ENCODE measurements at regions not wholly inside any gene's neighbourhood (a gene's known extent, or its start where the extent isn't known, plus 50 kb on each side); places are given as distances from the start of the nearest gene placed in this dataset.

DNA sequence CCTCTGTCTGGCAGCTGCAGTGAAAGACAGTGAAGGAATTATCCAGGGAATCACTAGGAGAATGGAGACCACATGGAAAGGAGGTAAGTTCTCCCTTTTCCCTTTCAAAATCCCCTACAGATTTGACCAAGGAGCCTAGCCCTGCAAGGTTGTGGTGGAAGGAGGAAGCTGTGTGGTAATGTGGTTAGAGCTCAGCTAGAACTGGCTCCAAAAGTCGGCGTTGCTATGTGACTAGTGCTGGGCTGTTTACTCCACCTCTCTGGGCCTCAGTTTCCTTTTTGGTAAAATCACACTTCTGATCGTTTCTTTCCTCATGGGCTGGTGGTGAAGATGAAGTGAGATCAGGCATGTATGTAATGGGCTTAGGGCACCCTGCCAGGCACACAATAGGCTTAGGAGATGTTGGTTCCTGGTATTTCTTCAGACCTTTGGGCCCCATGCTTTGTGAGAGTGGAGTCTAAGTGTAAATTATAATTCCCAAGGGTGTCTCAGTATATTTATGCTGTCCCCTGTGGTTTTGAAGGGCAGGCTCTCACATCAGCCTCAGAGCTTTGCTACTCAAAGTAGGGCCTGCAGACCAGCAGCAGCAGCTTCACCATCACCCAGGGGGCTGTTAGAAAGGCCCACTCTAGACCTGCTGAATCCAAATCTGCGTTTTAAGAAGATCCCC is 183.7 kb upstream of the BCOR start:
- no peak overlapping the region for H3K27ac ChIP-seq (ENCODE audit: low read depth, low read length, severe bottlenecking)
- H3K4me1 ChIP-seq (ENCODE audit: control insufficient read depth, insufficient read depth, low read length, poor library complexity, severe bottlenecking): peaks cover 4% of the 10 kb centered on the region
- no CpG with 5 or more reads among the region's 4 CpGs for WGBS, 2 experiments (ENCODE audit: insufficient coverage in 2 of 2)
- H3K4me3 ChIP-seq (ENCODE audit: extremely low read depth, insufficient read depth, low read length, poor library complexity, severe bottlenecking): no peak overlapping the region
- H3K36me3 ChIP-seq (ENCODE audit: control insufficient read depth, insufficient read depth, low read length): no peaks in the 10 kb centered on the region
- peaks cover 4% of the 10 kb centered on the region for H3K9me3 ChIP-seq (ENCODE audit: control insufficient read depth, low read length)

DNA sequence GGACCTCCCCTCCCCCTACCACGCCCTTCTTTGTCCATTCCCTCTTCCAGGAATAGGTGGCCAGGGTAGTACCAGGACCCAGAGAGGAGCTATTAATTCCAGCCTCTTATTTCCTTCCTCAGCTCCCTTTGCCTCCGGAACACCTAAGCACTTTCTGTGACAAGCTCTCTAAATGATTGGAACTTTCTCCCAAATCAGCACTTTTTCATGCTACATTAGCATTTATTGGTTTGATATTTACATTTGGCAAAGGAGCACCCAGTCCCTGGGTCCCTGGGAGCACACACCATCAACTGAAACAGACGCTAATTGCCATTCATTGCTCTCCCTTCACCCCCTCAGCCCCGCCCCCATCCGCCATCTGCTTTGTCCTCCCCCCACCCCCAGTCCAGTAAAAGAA is 182.0 kb upstream of the BCOR start:
- 100% methylated on average over 1 of the region's 5 CpGs; no CpG with 5 or more reads in 1 of the 2 experiments for WGBS, 2 experiments (ENCODE audit: insufficient coverage in 2 of 2)
- Histone ChIP-seq H3K4me1 (ENCODE audit: control insufficient read depth, insufficient read depth, low read length, poor library complexity, severe bottlenecking) (peaks cover 4% of the 10 kb centered on the region), H3K9me3 (ENCODE audit: control insufficient read depth, low read length) (no peaks in the 10 kb centered on the region), H3K36me3 (ENCODE audit: control insufficient read depth, insufficient read depth, low read length) (no peaks in the 10 kb centered on the region), H3K27ac (ENCODE audit: low read depth, low read length, severe bottlenecking) (no peak overlapping the region), H3K4me3 (ENCODE audit: extremely low read depth, insufficient read depth, low read length, poor library complexity, severe bottlenecking) (no peak overlapping the region)

DNA sequence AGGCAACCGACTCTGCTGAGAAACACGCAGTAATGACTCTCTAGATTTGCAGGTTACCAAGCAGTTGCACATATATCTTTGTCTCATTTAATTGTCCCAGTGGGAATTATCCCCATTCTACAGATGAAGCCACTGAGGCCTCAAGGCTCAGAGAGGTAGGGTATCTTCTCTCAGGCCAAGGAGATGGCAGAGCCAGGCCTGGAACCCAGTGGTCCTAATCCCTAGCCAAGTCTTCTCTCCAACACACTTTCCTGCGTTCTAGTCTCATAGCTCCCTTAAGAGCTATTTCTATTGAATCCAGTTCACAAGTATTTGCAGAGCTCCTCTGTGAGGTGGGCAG is 181.3 kb upstream of the BCOR start:
- no peaks in the 10 kb centered on the region for H3K36me3 ChIP-seq (ENCODE audit: control insufficient read depth, insufficient read depth, low read length)
- no peaks in the 10 kb centered on the region for H3K9me3 ChIP-seq (ENCODE audit: control insufficient read depth, low read length)
- H3K27ac ChIP-seq (ENCODE audit: low read depth, low read length, severe bottlenecking): no peak overlapping the region
- WGBS, 2 experiments (ENCODE audit: insufficient coverage in 2 of 2): no CpG with 5 or more reads among the region's 3 CpGs
- H3K4me1 ChIP-seq (ENCODE audit: control insufficient read depth, insufficient read depth, low read length, poor library complexity, severe bottlenecking): peaks cover 4% of the 10 kb centered on the region
- H3K4me3 ChIP-seq (ENCODE audit: extremely low read depth, insufficient read depth, low read length, poor library complexity, severe bottlenecking): no peak overlapping the region

DNA sequence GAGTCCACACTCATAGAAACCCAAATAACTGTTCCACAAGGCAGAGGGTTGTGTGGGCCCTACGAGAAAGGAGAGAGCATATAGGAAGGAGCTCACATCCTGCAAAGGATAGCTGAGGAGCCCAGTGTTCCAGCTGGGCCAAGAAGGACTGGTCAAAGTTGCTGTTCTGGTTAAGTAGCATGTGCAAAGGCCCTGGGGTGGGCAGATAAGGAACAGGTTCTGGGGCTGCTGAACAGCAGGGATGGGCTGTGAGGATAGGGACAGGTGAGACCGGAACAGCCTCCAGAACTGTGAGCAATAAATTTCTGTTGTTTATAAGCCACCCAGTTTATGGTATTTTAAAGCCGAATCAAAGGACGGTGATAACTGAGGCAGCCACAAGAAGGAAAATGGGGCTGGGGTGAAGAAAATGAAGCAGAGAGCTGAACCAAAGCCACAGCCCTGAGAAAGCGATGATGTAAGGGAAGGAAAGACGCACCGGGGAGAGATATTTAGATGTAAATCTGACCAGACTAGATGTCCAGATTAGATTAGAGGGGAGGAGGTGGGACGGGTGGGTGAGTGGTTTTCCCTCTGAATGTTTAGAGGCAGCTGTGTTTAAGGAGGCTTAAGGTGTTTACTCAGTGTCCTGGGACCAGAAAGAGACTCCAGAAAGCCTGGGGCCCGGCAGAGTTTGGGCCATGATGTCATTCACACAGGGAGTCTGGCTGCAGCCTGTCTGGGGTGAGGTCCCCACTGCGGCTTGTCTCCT is 180.8 kb upstream of the BCOR start:
- Histone ChIP-seq H3K27ac (ENCODE audit: low read depth, low read length, severe bottlenecking) (no peak overlapping the region), H3K9me3 (ENCODE audit: control insufficient read depth, low read length) (no peaks in the 10 kb centered on the region), H3K4me3 (ENCODE audit: extremely low read depth, insufficient read depth, low read length, poor library complexity, severe bottlenecking) (no peak overlapping the region), H3K36me3 (ENCODE audit: control insufficient read depth, insufficient read depth, low read length) (no peaks in the 10 kb centered on the region), H3K4me1 (ENCODE audit: control insufficient read depth, insufficient read depth, low read length, poor library complexity, severe bottlenecking) (peaks cover 4% of the 10 kb centered on the region)
- WGBS, 2 experiments (ENCODE audit: insufficient coverage in 2 of 2): 89 to 93% methylated on average over 4 to 8 of the region's 10 CpGs

DNA sequence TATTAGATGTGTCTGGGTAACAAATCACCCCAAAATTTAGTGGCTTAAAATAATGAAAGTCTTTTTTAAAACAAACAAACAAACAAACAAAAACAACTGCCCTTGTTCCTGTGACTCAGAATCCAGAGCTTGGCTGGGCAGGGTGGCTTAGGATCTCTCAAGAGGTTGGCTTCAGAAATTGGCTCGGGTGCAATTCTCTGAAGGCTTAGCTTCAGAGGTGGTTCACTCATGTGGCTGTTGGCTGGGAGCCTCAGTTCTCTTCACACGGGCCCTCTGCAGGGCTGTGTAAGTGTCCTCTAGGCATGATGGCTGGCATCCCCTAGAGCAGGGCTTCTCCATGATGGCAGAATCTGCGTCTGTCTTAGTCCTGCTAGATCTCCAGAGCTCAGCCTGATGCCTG is 179.9 kb upstream of the BCOR start:
- Histone ChIP-seq H3K4me1 (ENCODE audit: control insufficient read depth, insufficient read depth, low read length, poor library complexity, severe bottlenecking) (peaks cover 4% of the 10 kb centered on the region), H3K9me3 (ENCODE audit: control insufficient read depth, low read length) (no peaks in the 10 kb centered on the region), H3K36me3 (ENCODE audit: control insufficient read depth, insufficient read depth, low read length) (no peaks in the 10 kb centered on the region), H3K27ac (ENCODE audit: low read depth, low read length, severe bottlenecking) (no peak overlapping the region), H3K4me3 (ENCODE audit: extremely low read depth, insufficient read depth, low read length, poor library complexity, severe bottlenecking) (no peak overlapping the region)
- WGBS, 2 experiments (ENCODE audit: insufficient coverage in 2 of 2): 86 to 96% methylated on average over 1 to 2 of the region's 3 CpGs

DNA sequence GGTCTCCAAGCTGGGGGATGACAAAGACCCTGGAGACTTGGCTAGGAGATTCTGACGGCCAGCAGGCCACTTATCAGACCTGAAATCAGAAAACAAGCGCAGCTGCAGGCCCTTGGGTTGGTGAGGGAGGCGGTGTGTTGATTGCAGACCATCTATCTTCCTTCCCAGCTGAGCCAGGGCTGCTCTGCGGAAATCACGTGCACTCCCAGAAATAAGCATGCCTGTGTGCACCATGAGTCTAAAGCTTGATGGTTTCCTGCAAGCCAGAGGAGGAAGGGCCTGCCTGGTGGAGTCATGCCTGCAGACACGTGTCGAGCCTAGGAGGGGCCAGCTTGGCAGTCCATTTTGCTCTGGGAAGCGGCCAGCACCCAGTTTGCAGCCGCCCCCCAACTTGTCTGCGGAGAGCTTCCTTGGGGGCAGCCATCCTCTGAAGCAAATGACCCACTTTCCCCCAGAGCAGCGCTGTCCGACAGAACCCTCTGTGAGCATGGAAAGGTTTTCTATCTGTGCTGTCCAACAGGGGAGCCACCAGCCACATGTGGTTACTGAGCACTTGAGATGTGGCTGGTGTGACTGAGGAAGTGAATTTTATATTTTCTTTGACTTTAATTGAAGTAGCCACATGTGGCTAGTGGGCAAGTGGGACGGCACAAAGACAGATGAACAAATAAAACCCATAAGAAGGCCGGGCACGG is 175.7 kb upstream of the BCOR start:
- 68 to 84% methylated on average over 4 to 9 of the region's 15 CpGs for WGBS, 2 experiments (ENCODE audit: insufficient coverage in 2 of 2)
- H3K36me3 ChIP-seq (ENCODE audit: control insufficient read depth, insufficient read depth, low read length): no peaks in the 10 kb centered on the region

DNA sequence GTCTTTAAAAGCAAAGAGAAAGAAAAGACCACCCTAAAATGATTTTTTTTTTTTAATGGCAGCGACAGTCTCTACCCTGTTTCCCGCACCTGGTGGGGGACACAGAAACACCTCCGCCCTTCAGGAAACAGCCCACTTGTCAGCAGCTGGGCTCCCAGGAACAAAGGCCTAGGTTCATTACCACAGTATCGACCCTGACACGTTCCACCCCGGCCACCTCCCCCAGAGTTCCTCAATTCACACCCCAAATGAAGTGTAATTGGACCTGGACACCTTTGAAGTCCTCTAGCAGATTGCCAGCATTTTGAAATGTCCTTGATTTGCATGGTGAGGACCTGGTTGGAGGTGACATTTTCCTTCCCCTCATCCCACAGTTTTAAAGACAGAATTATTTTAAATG is 175.0 kb upstream of the BCOR start:
- Histone ChIP-seq H3K9me3 (ENCODE audit: control insufficient read depth, low read length) (no peaks in the 10 kb centered on the region), H3K4me1 (ENCODE audit: control insufficient read depth, insufficient read depth, low read length, poor library complexity, severe bottlenecking) (no peaks in the 10 kb centered on the region), H3K4me3 (ENCODE audit: extremely low read depth, insufficient read depth, low read length, poor library complexity, severe bottlenecking) (no peak overlapping the region), H3K36me3 (ENCODE audit: control insufficient read depth, insufficient read depth, low read length) (no peaks in the 10 kb centered on the region), H3K27ac (ENCODE audit: low read depth, low read length, severe bottlenecking) (no peak overlapping the region)
- 59 to 80% methylated on average over 1 to 2 of the region's 6 CpGs for WGBS, 2 experiments (ENCODE audit: insufficient coverage in 2 of 2)

More for the DNA sequence above, 175.7 kb upstream of the BCOR start:
- no peaks in the 10 kb centered on the region for H3K9me3 ChIP-seq (ENCODE audit: control insufficient read depth, low read length)
- H3K4me1 ChIP-seq (ENCODE audit: control insufficient read depth, insufficient read depth, low read length, poor library complexity, severe bottlenecking): no peaks in the 10 kb centered on the region
- H3K4me3 ChIP-seq (ENCODE audit: extremely low read depth, insufficient read depth, low read length, poor library complexity, severe bottlenecking): no peak overlapping the region
- H3K27ac ChIP-seq (ENCODE audit: low read depth, low read length, severe bottlenecking): no peak overlapping the region

DNA sequence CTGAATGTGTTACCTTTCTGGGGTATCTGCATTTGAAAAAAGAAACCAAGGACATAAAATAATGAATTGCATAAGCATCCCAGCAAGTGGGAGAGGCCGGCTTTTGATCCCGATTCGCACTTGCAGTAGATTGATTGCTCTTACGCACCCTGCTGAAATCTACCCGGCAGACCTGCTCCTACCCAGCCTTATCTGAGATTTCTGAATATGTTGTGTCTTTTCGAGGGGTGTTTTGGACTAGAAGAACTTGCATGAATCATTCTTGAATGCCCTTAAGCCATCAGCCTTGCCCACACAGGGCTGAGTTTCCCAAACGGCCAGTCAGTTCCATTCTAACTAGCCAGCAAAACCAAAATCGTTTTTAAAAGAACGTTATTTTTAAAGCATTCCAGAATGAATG is 174.4 kb upstream of the BCOR start:
- Histone ChIP-seq H3K9me3 (ENCODE audit: control insufficient read depth, low read length) (no peaks in the 10 kb centered on the region), H3K4me1 (ENCODE audit: control insufficient read depth, insufficient read depth, low read length, poor library complexity, severe bottlenecking) (peaks cover 5% of the 10 kb centered on the region), H3K4me3 (ENCODE audit: extremely low read depth, insufficient read depth, low read length, poor library complexity, severe bottlenecking) (no peak overlapping the region), H3K36me3 (ENCODE audit: control insufficient read depth, insufficient read depth, low read length) (no peaks in the 10 kb centered on the region), H3K27ac (ENCODE audit: low read depth, low read length, severe bottlenecking) (no peak overlapping the region)
- WGBS, 2 experiments (ENCODE audit: insufficient coverage in 2 of 2): 54% methylated on average over 4 of the region's 9 CpGs; no CpG with 5 or more reads in 1 of the 2 experiments

DNA sequence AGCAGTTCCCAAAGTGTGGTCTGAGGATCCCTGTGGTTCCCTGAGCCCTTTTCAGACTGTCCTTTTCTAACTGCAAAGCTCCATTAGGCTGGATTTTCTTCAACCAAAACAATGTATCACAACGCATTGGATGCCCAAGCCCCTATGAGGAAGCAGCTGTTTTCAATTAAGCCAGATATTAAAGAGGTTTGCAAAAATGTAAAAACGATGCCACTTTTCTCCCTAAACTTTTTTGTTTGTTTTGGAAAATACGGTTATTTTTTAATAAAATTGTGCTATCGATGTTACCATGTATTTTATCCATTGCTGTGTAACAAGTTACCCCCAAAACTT is 170.4 kb upstream of the BCOR start:
- no peaks in the 10 kb centered on the region for H3K9me3 ChIP-seq (ENCODE audit: control insufficient read depth, low read length)
- H3K36me3 ChIP-seq (ENCODE audit: control insufficient read depth, insufficient read depth, low read length): no peaks in the 10 kb centered on the region
- H3K27ac ChIP-seq (ENCODE audit: low read depth, low read length, severe bottlenecking): no peak overlapping the region
- peaks cover 10% of the 10 kb centered on the region for H3K4me1 ChIP-seq (ENCODE audit: control insufficient read depth, insufficient read depth, low read length, poor library complexity, severe bottlenecking)
- no peak overlapping the region for H3K4me3 ChIP-seq (ENCODE audit: extremely low read depth, insufficient read depth, low read length, poor library complexity, severe bottlenecking)
- WGBS, 2 experiments (ENCODE audit: insufficient coverage in 2 of 2): no CpG with 5 or more reads among the region's 4 CpGs

DNA sequence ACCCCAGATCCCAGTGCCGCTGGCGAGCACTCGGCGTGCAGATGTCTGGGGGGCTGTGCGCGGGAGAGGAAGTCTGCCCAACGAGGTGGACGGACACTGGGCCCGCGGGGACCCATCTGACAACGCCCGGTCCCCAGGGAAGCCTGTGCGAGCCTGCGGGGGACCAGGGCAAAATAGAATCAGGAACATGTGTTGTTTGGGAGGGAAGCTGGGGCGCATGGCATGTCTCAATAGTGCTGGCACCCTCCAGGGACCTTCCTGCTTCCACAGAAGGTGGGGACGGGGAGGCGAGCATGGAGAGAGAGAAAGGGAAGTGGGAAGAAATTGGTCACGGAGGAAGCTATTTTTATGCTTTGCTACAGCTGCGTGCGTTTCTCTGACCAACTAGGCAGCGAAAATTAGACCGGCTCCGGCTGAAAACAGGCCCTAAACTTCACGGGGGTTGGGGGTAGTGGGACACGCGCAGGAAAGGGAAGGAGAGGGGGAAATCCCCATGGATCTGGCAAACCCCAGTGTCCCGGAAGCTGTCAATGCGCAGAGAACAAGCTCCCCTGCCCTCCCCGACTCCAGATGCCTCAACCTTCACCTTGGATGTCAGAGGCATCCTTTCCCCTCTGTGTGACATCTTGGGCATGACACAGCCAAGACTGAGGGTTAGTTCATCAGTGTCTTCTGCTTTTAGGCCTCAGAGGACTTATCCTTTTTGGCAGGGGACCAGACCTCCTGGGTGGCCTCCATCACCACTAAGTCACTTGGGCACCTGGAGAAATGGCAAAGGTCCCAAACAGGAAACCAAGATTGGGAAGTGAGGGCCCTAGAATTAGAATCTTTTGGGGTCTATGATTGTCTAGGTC is 169.8 kb upstream of the BCOR start:
- no peak overlapping the region for H3K4me3 ChIP-seq (ENCODE audit: extremely low read depth, insufficient read depth, low read length, poor library complexity, severe bottlenecking)
- WGBS, 2 experiments (ENCODE audit: insufficient coverage in 2 of 2): 41 to 45% methylated on average over 6 to 12 of the region's 29 CpGs

More for the DNA sequence above, 169.8 kb upstream of the BCOR start:
- Histone ChIP-seq H3K4me1 (ENCODE audit: control insufficient read depth, insufficient read depth, low read length, poor library complexity, severe bottlenecking) (peaks cover 10% of the 10 kb centered on the region), H3K9me3 (ENCODE audit: control insufficient read depth, low read length) (no peaks in the 10 kb centered on the region), H3K27ac (ENCODE audit: low read depth, low read length, severe bottlenecking) (no peak overlapping the region), H3K36me3 (ENCODE audit: control insufficient read depth, insufficient read depth, low read length) (no peaks in the 10 kb centered on the region)
